ENCODE measurements at regions not wholly inside any gene's neighbourhood (a gene's known extent, or its start where the extent isn't known, plus 50 kb on each side); places are given as distances from the start of the nearest gene placed in this dataset.
A peak's percentile ranks its signal among the peaks of the same experiment; 100 is the strongest.

DNA sequence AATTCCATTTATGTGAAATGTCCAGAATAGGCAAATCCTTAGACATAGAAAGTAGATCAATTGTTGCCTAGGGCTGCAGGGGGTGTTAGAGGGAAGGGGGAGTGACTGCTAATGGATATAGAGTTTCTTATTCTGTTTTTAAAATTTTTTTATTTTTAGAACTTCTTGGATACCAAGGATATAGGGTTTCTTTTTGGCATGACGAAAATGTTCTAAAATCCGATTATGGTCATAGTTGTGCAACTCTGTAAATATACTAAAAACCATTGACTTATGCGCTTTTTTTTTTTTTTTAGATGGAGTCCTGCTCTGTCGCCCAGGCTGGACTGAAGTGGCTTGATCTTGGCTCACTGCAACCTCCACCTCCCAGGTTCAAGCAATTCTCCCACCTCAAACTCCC, 125.2 kb upstream of the USP9X start:
- TF ChIP-seq ZNF596 (tag by site-specific recombination; IDR thresholded peaks at IDR 0.05) (no peak), ZNF221 (tag by site-specific recombination; IDR thresholded peaks at IDR 0.05; ENCODE audit: borderline replicate concordance) (no peak), OVOL3 (tag by site-specific recombination; IDR thresholded peaks at IDR 0.05) (no peak)
- TF ChIP-seq, protein P1, sequence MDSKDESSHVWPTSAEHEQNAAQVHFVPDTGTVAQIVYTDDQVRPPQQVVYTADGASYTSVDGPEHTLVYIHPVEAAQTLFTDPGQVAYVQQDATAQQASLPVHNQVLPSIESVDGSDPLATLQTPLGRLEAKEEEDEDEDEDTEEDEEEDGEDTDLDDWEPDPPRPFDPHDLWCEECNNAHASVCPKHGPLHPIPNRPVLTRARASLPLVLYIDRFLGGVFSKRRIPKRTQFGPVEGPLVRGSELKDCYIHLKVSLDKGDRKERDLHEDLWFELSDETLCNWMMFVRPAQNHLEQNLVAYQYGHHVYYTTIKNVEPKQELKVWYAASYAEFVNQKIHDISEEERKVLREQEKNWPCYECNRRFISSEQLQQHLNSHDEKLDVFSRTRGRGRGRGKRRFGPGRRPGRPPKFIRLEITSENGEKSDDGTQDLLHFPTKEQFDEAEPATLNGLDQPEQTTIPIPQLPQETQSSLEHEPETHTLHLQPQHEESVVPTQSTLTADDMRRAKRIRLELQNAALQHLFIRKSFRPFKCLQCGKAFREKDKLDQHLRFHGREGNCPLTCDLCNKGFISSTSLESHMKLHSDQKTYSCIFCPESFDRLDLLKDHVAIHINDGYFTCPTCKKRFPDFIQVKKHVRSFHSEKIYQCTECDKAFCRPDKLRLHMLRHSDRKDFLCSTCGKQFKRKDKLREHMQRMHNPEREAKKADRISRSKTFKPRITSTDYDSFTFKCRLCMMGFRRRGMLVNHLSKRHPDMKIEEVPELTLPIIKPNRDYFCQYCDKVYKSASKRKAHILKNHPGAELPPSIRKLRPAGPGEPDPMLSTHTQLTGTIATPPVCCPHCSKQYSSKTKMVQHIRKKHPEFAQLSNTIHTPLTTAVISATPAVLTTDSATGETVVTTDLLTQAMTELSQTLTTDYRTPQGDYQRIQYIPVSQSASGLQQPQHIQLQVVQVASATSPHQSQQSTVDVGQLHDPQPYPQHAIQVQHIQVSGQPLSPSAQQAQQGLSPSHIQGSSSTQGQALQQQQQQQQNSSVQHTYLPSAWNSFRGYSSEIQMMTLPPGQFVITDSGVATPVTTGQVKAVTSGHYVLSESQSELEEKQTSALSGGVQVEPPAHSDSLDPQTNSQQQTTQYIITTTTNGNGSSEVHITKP (tag by site-specific recombination; IDR thresholded peaks at IDR 0.05), result no peak
- ChIA-PET CTCF (interaction anchor here (0.6 kb wide), 2 partner anchors 36 to 166 kb away, joined by 3 to 4 read pairs; no protein-coding TSS in a partner anchor), POLR2A (no interaction called here)
- Histone ChIP-seq H3K4me3 (ENCODE audit: low read depth, low read length) (no peak overlapping the region), H3K9me3 (ENCODE audit: control insufficient read depth, insufficient read depth, low read depth, low read length) (no peaks in the 10 kb centered on the region), H3K4me1 (ENCODE audit: control insufficient read depth, insufficient read depth, low read length) (no peaks in the 10 kb centered on the region), H3K27ac (ENCODE audit: extremely low read depth, low read depth, low read length) (no peak overlapping the region), H3K36me3 (ENCODE audit: control insufficient read depth in 2 of 2, insufficient read depth in 1 of 2, low read length in 2 of 2) (no peaks in the 10 kb centered on the region)

DNA sequence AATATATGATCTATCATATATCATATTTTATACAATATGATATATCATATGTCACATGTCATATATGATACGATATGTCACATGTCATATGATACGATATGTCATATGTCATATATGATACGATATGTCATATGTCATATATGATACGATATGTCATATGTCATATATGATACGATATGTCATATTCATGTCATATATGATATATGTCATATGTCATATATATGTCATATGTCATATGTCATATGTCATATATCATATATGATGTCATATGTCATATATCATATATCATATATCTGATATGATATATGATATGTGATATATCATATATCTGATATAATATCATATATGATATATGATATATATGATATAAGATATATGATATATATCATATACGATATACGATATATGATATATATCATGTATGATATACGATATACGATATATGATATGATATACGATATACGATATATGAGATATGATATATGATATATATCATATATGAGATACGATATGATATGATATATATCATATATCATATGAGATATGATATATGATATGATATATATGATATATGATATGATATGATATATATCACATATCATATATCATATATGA, 122.3 kb upstream of the USP9X start:
- TF ChIP-seq ZNF664 (tag by site-specific recombination; IDR thresholded peaks at IDR 0.05) (no peak), ZNF623 (tag by site-specific recombination; IDR thresholded peaks at IDR 0.05) (peak; percentile 23; the same call in 1 of the 2 replicates)
- TF ChIP-seq, protein P2, sequence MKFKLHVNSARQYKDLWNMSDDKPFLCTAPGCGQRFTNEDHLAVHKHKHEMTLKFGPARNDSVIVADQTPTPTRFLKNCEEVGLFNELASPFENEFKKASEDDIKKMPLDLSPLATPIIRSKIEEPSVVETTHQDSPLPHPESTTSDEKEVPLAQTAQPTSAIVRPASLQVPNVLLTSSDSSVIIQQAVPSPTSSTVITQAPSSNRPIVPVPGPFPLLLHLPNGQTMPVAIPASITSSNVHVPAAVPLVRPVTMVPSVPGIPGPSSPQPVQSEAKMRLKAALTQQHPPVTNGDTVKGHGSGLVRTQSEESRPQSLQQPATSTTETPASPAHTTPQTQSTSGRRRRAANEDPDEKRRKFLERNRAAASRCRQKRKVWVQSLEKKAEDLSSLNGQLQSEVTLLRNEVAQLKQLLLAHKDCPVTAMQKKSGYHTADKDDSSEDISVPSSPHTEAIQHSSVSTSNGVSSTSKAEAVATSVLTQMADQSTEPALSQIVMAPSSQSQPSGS (tag by site-specific recombination; IDR thresholded peaks at IDR 0.05; ENCODE audit: low read depth), result peak; percentile 89
- no peaks in the 10 kb centered on the region for H3K9me3 ChIP-seq (ENCODE audit: control insufficient read depth, insufficient read depth, low read depth, low read length)
- H3K36me3 ChIP-seq (ENCODE audit: control insufficient read depth in 2 of 2, insufficient read depth in 1 of 2, low read length in 2 of 2), result no peaks in the 10 kb centered on the region
- ChIA-PET CTCF (no interaction called here), POLR2A (no interaction called here)
- no peak overlapping the region for H3K4me3 ChIP-seq (ENCODE audit: low read depth, low read length)
- H3K4me1 ChIP-seq (ENCODE audit: control insufficient read depth, insufficient read depth, low read length), result no peaks in the 10 kb centered on the region
- H3K27ac ChIP-seq (ENCODE audit: extremely low read depth, low read depth, low read length), result no peak overlapping the region

DNA sequence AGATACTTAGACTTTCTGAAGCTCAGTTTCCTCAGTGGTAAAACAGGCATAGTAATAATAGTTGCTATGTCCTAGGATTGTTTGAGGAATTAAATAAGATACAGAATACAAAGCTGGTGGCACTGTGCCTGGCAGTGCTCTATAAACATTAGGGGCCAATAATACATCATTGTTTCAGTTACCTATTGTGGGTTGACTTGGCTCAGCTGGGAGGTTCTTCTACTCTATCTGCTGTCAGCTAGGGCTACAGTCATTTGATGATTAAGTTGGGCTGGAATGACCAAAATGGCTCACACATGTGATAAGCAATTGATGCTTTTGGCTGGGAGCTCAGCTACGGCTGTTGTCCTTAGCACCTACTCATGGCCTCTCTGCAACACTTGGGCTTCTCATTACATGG, 121.2 kb upstream of the USP9X start:
- Histone ChIP-seq H3K4me1 (ENCODE audit: control insufficient read depth, insufficient read depth, low read length) (no peaks in the 10 kb centered on the region), H3K4me3 (ENCODE audit: low read depth, low read length) (no peak overlapping the region), H3K27ac (ENCODE audit: extremely low read depth, low read depth, low read length) (no peak overlapping the region), H3K9me3 (ENCODE audit: control insufficient read depth, insufficient read depth, low read depth, low read length) (no peaks in the 10 kb centered on the region), H3K36me3 (ENCODE audit: control insufficient read depth in 2 of 2, insufficient read depth in 1 of 2, low read length in 2 of 2) (no peaks in the 10 kb centered on the region)
- TF ChIP-seq SETDB1 (IDR thresholded peaks at IDR 0.05; ENCODE audit: insufficient read length, low read length), result peak; percentile 70
- TF ChIP-seq ZNF341 (tag by site-specific recombination; IDR thresholded peaks at IDR 0.05; ENCODE audit: low read depth), result no peak
- ChIA-PET POLR2A (no interaction called here), CTCF (interaction anchor here (1.1 kb wide), 1 partner anchor 20 kb away, joined by 3 read pairs; no protein-coding TSS in a partner anchor)

DNA sequence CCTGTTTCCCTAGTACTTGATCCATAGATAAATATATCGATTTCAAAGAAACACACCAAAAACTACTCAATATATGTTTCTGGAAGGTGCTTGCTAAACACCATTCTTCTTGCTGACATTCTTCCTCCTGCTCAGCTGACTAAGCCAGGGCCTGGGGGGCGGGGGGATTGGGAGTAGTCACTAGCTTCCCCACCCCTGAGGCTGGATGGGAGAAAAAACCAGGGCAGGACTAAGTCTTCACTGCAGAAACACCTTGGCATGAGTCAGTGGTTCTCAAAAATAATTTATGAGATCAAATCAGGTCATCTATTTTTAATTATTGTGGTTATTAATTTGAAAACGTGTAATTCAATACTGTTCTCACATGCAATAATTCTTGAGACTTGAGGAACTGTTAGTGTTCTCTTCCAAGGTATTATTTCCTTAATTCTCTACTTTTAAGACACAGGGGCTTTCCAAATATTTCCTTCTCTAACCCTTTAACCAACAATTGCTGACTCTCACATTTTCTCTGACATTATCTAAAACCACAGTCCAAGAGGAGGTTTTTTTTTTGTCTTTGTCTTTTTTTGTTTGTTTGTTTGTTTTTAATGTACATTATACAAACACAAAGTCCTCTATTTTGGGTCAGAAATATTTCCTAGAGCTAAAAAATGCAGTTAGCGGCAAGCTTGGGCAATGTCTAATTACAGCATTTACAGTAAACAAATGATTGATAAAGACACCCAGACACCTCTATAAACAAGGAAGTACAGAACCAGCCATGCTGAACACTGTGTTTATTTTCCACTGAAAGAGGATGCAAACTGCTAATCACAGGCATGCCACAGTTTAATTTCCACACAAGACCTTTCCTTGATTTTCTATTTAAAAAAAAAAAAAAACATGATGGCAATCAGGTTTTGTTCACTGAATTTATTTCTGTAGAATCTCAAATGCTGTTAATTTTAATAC, 120.3 kb upstream of the USP9X start:
- H3K4me1 ChIP-seq (ENCODE audit: control insufficient read depth, insufficient read depth, low read length), result no peaks in the 10 kb centered on the region
- POLR2A ChIA-PET, result no interaction called here
- no peak overlapping the region for H3K27ac ChIP-seq (ENCODE audit: extremely low read depth, low read depth, low read length)
- CTCF ChIA-PET, result interaction anchor here (1.1 kb wide), 1 partner anchor 21 kb away, joined by 3 read pairs; no protein-coding TSS in a partner anchor
- H3K4me3 ChIP-seq (ENCODE audit: low read depth, low read length), result no peak overlapping the region
- TF ChIP-seq ZFP37 (tag by site-specific recombination; IDR thresholded peaks at IDR 0.05) (no peak), ZNF266 (tag by site-specific recombination; IDR thresholded peaks at IDR 0.05; ENCODE audit: low read depth) (no peak), ZNF600 (tag by site-specific recombination; IDR thresholded peaks at IDR 0.05) (no peak), SP7 (tag by site-specific recombination; IDR thresholded peaks at IDR 0.05) (no peak), SP2 (tag by site-specific recombination; IDR thresholded peaks at IDR 0.05) (no peak), ZNF510 (tag by site-specific recombination; IDR thresholded peaks at IDR 0.05; ENCODE audit: insufficient replicate concordance) (no peak)
- no peaks in the 10 kb centered on the region for H3K36me3 ChIP-seq (ENCODE audit: control insufficient read depth in 2 of 2, insufficient read depth in 1 of 2, low read length in 2 of 2)
- no peaks in the 10 kb centered on the region for H3K9me3 ChIP-seq (ENCODE audit: control insufficient read depth, insufficient read depth, low read depth, low read length)

All from HEK293 (cell line).